ENCODE measurements at regions not wholly inside any gene's neighbourhood (a gene's known extent, or its start where the extent isn't known, plus 50 kb on each side); places are given as distances from the start of the nearest gene placed in this dataset.

DNA sequence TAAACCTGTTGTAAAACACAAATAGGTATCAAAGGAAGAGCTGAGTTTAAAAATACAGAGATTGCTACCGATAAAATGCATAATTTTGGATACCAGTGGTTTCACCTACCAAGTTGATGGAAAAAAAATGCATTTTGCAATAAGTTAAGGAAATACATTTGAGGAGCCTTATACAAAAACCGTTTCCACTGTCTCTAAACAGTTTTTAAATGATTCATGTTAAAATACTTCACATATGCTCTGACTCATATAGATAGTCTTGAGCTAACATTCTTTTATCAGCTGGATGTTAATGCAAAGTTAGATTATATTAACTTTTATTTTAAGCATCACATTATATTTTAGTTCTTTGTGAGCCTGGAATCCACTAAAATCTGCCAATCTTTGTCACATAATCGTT lies 50.6 kb upstream of the ANKRD17 start:
- Histone ChIP-seq H3K4me3 (no peak overlapping the region), H4K20me1 (ENCODE audit: control insufficient read depth, insufficient read depth) (no peaks in the 10 kb centered on the region), H3K79me2 (ENCODE audit: control insufficient read depth, insufficient read depth, low read length) (no peaks in the 10 kb centered on the region), H2AFZ (ENCODE audit: control insufficient read depth, low read depth, low read length) (no peak overlapping the region), H3K4me2 (ENCODE audit: control insufficient read depth, insufficient read depth) (no peak overlapping the region), H3K27me3 (replicated peaks in 1 of 2; ENCODE audit: control insufficient read depth in 2 of 2, insufficient read depth in 2 of 2, low read length in 1 of 2) (no peaks in the 10 kb centered on the region), H3K9me3 (replicated peaks; ENCODE audit: control insufficient read depth, insufficient read depth, low read length) (no peaks in the 10 kb centered on the region), H3K4me1 (ENCODE audit: control insufficient read depth, insufficient read depth, low read length) (no peaks in the 10 kb centered on the region), H3K27ac (ENCODE audit: control insufficient read depth, insufficient read depth) (no peak overlapping the region), H3K36me3 (ENCODE audit: control insufficient read depth in 2 of 2, insufficient read depth in 2 of 2, low read length in 1 of 2) (no peaks in the 10 kb centered on the region), H3K9ac (ENCODE audit: control insufficient read depth, insufficient read depth, low read length) (no peak overlapping the region)
- 1% methylated on average over 3 of the region's 3 CpGs for WGBS (ENCODE audit: insufficient coverage, insufficient replicate concordance, low lambda C conversion rate, missing lambda C conversion rate)
- SMC1A ChIA-PET (ENCODE audit: uncharacterized antibody, unreplicated experiment) = interaction anchor here (0.9 to 1.5 kb wide), 5 partner anchors 9 to 265 kb away, joined by 3 to 6 read pairs (median 3); no protein-coding TSS in a partner anchor
- no peak for DNase-seq (ENCODE audit: low read depth, low spot score)
- in situ Hi-C loops (cut with MboI) = no loop called here
- intact Hi-C loops (cut with micrococcal nuclease; ENCODE audit: unreplicated experiment) = loop anchor here (2.0 kb wide), 1 partner anchor 50 kb away; the partner anchor contains the start of gene ANKRD17
- no TSS peak for BruUV-seq (replicated peaks)
- CTCF ChIA-PET = interaction anchor here (0.6 to 2.2 kb wide), 13 partner anchors 17 to 826 kb away, joined by 3 to 15 read pairs (median 4); partner anchors contain the start of gene ANKRD17
- TF ChIP-seq MEF2B (IDR thresholded peaks at IDR 0.05; ENCODE audit: partially characterized antibody, poor library complexity, severe bottlenecking) = no peak
- TF ChIP-seq, protein P1, sequence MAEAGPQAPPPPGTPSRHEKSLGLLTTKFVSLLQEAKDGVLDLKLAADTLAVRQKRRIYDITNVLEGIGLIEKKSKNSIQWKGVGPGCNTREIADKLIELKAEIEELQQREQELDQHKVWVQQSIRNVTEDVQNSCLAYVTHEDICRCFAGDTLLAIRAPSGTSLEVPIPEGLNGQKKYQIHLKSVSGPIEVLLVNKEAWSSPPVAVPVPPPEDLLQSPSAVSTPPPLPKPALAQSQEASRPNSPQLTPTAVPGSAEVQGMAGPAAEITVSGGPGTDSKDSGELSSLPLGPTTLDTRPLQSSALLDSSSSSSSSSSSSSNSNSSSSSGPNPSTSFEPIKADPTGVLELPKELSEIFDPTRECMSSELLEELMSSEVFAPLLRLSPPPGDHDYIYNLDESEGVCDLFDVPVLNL (IDR thresholded peaks at IDR 0.05; ENCODE audit: low read depth, low read length) = no peak
- no peak for TF ChIP-seq CBX5 (IDR thresholded peaks at IDR 0.05; ENCODE audit: low read depth)
- TF ChIP-seq, protein P2, sequence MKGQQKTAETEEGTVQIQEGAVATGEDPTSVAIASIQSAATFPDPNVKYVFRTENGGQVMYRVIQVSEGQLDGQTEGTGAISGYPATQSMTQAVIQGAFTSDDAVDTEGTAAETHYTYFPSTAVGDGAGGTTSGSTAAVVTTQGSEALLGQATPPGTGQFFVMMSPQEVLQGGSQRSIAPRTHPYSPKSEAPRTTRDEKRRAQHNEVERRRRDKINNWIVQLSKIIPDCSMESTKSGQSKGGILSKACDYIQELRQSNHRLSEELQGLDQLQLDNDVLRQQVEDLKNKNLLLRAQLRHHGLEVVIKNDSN (IDR thresholded peaks at IDR 0.05; ENCODE audit: borderline replicate concordance, extremely low read length, insufficient read depth, low read depth, low read length) = no peak
- TF ChIP-seq BCL11A (IDR thresholded peaks at IDR 0.05; ENCODE audit: low read depth, low read length) = no peak
- no peak for TF ChIP-seq HDAC2 (IDR thresholded peaks at IDR 0.05)
- TF ChIP-seq ZBTB11 (CRISPR knock-in tag; IDR thresholded peaks at IDR 0.05) = no peak
- no peak for TF ChIP-seq CHD4 (IDR thresholded peaks at IDR 0.05)
- TF ChIP-seq WRNIP1 (IDR thresholded peaks at IDR 0.05; ENCODE audit: borderline replicate concordance, low read depth, low read length) = no peak
- no peak for TF ChIP-seq MYC (IDR thresholded peaks at IDR 0.05; ENCODE audit: insufficient read depth, insufficient read length, insufficient replicate concordance, low read length, severe bottlenecking)
- POLR2A ChIA-PET = no interaction called here
- no peak for FAIRE-seq
- ATAC-seq = no peak
- RAD21 ChIA-PET (ENCODE audit: unreplicated experiment) = interaction anchor here (0.6 to 1.4 kb wide), 4 partner anchors 61 to 825 kb away, joined by 3 to 4 read pairs (median 3); no protein-coding TSS in a partner anchor

Measured in GM12878 (cell line).